ENCODE measurements at regions not wholly inside any gene's neighbourhood (a gene's known extent, or its start where the extent isn't known, plus 50 kb on each side); places are given as distances from the start of the nearest gene placed in this dataset.

DNA sequence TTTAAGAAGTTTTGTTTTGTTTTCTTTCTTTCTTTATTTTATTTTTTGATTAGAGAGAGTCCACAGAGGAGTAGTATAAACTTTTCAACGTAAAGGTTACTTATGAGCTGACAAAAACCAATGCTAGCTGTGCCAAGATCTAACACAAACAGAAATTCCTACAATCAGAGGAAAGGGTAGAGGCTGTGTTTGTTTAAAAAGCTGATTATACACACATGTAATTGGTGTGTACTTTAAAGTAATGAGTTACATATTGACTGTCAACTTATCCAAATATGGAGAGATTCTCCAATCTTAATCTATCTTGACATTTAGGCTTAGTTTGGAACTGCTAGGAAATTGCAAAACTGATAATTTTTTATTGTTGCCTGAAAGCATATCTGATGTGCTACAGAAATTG, 63.7 kb upstream of the FAM110C start:
- no peaks in the 10 kb centered on the region for H3K4me1 Mint-ChIP-seq
- ATAC-seq = no peak
- H3K27ac Mint-ChIP-seq = no peak overlapping the region
- no peak overlapping the region for H3K4me3 Mint-ChIP-seq
- no peaks in the 10 kb centered on the region for H3K36me3 Mint-ChIP-seq
- peaks cover 9% of the 10 kb centered on the region for H3K27me3 Mint-ChIP-seq
- peaks cover 13% of the 10 kb centered on the region for H3K9me3 Mint-ChIP-seq

- H3K27ac Mint-ChIP-seq = no peak overlapping the region
- ATAC-seq = no peak
- H3K27me3 Mint-ChIP-seq = peaks cover 8% of the 10 kb centered on the region
- H3K9me3 Mint-ChIP-seq = peaks cover 16% of the 10 kb centered on the region
- no peak overlapping the region for H3K4me3 Mint-ChIP-seq
- H3K36me3 Mint-ChIP-seq = no peaks in the 10 kb centered on the region
- H3K4me1 Mint-ChIP-seq = no peaks in the 10 kb centered on the region
Observed at GRCh38 chr2:108920-109809, 62.9 kb upstream of the FAM110C start.

- H3K4me1 Mint-ChIP-seq = no peaks in the 10 kb centered on the region
- peaks cover 7% of the 10 kb centered on the region for H3K27me3 Mint-ChIP-seq
- no peak for ATAC-seq
- no peak overlapping the region for H3K27ac Mint-ChIP-seq
- peaks cover 16% of the 10 kb centered on the region for H3K9me3 Mint-ChIP-seq
- H3K4me3 Mint-ChIP-seq = no peak overlapping the region
- H3K36me3 Mint-ChIP-seq = no peaks in the 10 kb centered on the region
Observed at GRCh38 chr2:101016-101415, 54.7 kb upstream of the FAM110C start.

Measured in stimulated activated memory B cell treated with anti-CD40 and anti-IgM and Interleukin-4, amounts not matched to agents 10 μg/mL and 1 μg/mL and 100 μg/mL, for 72 hours (primary cell).